ENCODE measurements at regions not wholly inside any gene's neighbourhood (a gene's known extent, or its start where the extent isn't known, plus 50 kb on each side); places are given as distances from the start of the nearest gene placed in this dataset.

DNA sequence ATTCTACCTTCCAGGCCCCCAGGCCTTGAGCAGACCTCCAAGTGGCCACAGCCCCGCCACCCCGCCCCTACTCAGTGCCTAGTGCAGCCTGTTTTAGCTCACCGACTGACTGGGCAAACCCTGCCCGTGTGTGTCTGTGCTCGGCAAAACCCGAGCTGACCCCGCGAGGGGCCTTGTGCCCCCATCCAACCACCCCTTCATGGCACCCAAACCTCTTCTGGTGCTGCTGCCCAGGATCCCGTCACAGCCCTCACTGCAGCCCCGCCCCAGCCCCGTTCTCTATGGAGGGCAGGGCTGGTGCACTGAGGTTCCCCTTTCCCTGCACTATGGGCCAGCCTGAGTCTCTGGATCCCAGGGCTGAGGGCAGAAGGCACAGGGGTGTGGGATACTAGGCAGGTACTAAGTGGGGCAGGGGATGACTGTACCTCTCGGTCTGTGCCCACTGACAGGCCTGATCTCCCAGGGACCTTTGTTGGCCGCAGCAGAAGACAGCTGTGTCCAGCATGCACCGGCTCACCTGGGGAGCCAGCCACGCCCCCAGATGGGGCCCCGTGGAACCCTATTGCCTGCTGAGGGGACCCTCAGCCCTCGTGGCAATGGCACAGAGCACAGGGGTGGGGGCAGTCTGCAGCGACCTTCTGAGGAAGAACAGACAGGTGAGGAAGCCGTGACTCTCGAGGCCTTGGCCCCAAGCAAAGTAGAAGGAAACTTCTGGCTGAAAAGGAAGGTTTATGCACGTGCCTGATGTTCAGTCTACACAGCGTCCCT is 69.9 kb upstream of the OTOS start:
- H3K36me3 Mint-ChIP-seq (ENCODE audit: low read depth), result peaks cover 10% of the 10 kb centered on the region
- peaks cover 12% of the 10 kb centered on the region for H3K27me3 Mint-ChIP-seq (ENCODE audit: insufficient read depth)
- H3K4me1 Mint-ChIP-seq (ENCODE audit: low read depth), result peaks cover 6% of the 10 kb centered on the region
- peaks cover 24% of the 10 kb centered on the region for H3K9me3 Mint-ChIP-seq
- TF ChIP-seq, protein P1, sequence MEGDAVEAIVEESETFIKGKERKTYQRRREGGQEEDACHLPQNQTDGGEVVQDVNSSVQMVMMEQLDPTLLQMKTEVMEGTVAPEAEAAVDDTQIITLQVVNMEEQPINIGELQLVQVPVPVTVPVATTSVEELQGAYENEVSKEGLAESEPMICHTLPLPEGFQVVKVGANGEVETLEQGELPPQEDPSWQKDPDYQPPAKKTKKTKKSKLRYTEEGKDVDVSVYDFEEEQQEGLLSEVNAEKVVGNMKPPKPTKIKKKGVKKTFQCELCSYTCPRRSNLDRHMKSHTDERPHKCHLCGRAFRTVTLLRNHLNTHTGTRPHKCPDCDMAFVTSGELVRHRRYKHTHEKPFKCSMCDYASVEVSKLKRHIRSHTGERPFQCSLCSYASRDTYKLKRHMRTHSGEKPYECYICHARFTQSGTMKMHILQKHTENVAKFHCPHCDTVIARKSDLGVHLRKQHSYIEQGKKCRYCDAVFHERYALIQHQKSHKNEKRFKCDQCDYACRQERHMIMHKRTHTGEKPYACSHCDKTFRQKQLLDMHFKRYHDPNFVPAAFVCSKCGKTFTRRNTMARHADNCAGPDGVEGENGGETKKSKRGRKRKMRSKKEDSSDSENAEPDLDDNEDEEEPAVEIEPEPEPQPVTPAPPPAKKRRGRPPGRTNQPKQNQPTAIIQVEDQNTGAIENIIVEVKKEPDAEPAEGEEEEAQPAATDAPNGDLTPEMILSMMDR (IDR thresholded peaks at IDR 0.05), result no peak
- H3K27ac Mint-ChIP-seq, result no peak overlapping the region
- H3K4me3 Mint-ChIP-seq, result no peak overlapping the region
- DNase-seq, result no peak

GRCh38 chr2:240211096-240211495 is 70.6 kb upstream of the OTOS start:
- Mint-ChIP-seq H3K9me3 (peaks cover 16% of the 10 kb centered on the region), H3K4me3 (no peak overlapping the region), H3K36me3 (ENCODE audit: low read depth) (peaks cover 6% of the 10 kb centered on the region), H3K27ac (no peak overlapping the region), H3K4me1 (ENCODE audit: low read depth) (no peaks in the 10 kb centered on the region), H3K27me3 (ENCODE audit: insufficient read depth) (peaks cover 14% of the 10 kb centered on the region)
- DNase-seq, result no peak
- TF ChIP-seq, protein P1 (IDR thresholded peaks at IDR 0.05), result no peak

- peaks cover 9% of the 10 kb centered on the region for H3K9me3 Mint-ChIP-seq
- peaks cover 14% of the 10 kb centered on the region for H3K27me3 Mint-ChIP-seq (ENCODE audit: insufficient read depth)
- no peaks in the 10 kb centered on the region for H3K36me3 Mint-ChIP-seq (ENCODE audit: low read depth)
- TF ChIP-seq, protein P1 (IDR thresholded peaks at IDR 0.05), result no peak
- H3K4me3 Mint-ChIP-seq, result no peak overlapping the region
- H3K4me1 Mint-ChIP-seq (ENCODE audit: low read depth), result no peaks in the 10 kb centered on the region
- no peak overlapping the region for H3K27ac Mint-ChIP-seq
- no peak for DNase-seq
Measured at GRCh38 chr2:240211598-240212424, 71.4 kb upstream of the OTOS start.

GRCh38 chr2:240212425-240213225 is 72.2 kb upstream of the OTOS start:
- TF ChIP-seq, protein P1 (IDR thresholded peaks at IDR 0.05), result no peak
- Mint-ChIP-seq H3K27ac (no peak overlapping the region), H3K27me3 (ENCODE audit: insufficient read depth) (peaks cover 14% of the 10 kb centered on the region), H3K36me3 (ENCODE audit: low read depth) (no peaks in the 10 kb centered on the region), H3K4me1 (ENCODE audit: low read depth) (no peaks in the 10 kb centered on the region), H3K9me3 (peaks cover 6% of the 10 kb centered on the region), H3K4me3 (no peak overlapping the region)
- DNase-seq, result no peak

DNA sequence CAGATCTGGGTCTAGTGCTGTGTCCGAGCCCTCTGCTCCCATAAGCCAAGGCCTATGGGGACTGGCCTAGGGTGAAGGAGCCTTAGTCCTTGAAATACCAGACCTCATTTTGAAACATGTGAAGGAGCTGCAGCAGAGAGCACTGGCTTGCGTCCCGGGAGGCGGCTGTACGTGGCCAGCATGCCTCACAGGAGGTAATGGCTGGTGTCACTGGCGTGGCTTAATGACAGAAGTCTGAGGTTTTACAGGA is 72.7 kb upstream of the OTOS start:
- DNase-seq, result no peak
- no peak overlapping the region for H3K4me3 Mint-ChIP-seq
- TF ChIP-seq, protein P1 (IDR thresholded peaks at IDR 0.05), result no peak
- H3K27ac Mint-ChIP-seq, result no peak overlapping the region
- H3K36me3 Mint-ChIP-seq (ENCODE audit: low read depth), result no peaks in the 10 kb centered on the region
- peaks cover 14% of the 10 kb centered on the region for H3K27me3 Mint-ChIP-seq (ENCODE audit: insufficient read depth)
- H3K4me1 Mint-ChIP-seq (ENCODE audit: low read depth), result no peaks in the 10 kb centered on the region
- H3K9me3 Mint-ChIP-seq, result peaks cover under 1% of the 10 kb centered on the region; the same call in 1 of the 2 replicates
